HL-60 (cell line): ENCODE measurements at regions not wholly inside any gene's neighbourhood (a gene's known extent, or its start where the extent isn't known, plus 50 kb on each side); places are given as distances from the start of the nearest gene placed in this dataset.

ENCODE experiments used
- POLR2AphosphoS5 ChIP-seq: IDR thresholded peaks from 2 replicates; pipeline ENCODE4 v1.6.1; 2012; ENCODE audit warnings: low read depth
- TF ChIP-seq, protein P1 (sequence below): IDR thresholded peaks from one replicate; pipeline ENCODE4 v1.5.1; 2011; ENCODE audit warnings: low read length, control low read depth, inconsistent platforms; ENCODE audit not compliant: insufficient read depth

DNA sequence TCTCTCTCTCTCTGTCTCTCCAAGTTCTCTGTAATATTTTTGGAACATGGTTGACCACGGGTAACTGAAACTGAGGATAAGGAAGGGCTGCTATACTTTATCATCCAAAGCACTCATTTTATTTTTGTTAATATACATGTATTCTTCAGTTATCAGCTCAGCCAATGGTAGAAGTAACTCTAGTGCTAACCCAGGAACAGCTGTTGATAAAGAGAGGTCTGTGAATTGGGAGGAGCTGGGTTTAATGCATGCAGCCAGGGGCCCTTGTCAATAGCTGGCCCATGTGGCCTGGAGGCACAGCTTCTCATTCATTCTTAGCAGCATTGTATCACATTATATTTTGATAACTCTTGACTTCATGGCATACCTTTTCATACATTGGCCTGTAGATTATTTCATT lies 401.6 kb downstream of the EPHA4 start:
- TF ChIP-seq, protein P1, sequence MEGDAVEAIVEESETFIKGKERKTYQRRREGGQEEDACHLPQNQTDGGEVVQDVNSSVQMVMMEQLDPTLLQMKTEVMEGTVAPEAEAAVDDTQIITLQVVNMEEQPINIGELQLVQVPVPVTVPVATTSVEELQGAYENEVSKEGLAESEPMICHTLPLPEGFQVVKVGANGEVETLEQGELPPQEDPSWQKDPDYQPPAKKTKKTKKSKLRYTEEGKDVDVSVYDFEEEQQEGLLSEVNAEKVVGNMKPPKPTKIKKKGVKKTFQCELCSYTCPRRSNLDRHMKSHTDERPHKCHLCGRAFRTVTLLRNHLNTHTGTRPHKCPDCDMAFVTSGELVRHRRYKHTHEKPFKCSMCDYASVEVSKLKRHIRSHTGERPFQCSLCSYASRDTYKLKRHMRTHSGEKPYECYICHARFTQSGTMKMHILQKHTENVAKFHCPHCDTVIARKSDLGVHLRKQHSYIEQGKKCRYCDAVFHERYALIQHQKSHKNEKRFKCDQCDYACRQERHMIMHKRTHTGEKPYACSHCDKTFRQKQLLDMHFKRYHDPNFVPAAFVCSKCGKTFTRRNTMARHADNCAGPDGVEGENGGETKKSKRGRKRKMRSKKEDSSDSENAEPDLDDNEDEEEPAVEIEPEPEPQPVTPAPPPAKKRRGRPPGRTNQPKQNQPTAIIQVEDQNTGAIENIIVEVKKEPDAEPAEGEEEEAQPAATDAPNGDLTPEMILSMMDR, result no peak
- TF ChIP-seq POLR2AphosphoS5, result no peak
